Effector memory CD4-positive, alpha-beta T cell (primary cell): ENCODE measurements at regions not wholly inside any gene's neighbourhood (a gene's known extent, or its start where the extent isn't known, plus 50 kb on each side); places are given as distances from the start of the nearest gene placed in this dataset.

Experiments used
- DNase-seq, 3 donors: peaks; one replicate each; pipeline ENCODE4 v3.0.0-alpha.2; 2020
- H3K27ac ChIP-seq: 2 replicates; pipeline ENCODE4 v1.7.0; 2013; ENCODE audit warnings: mild to moderate bottlenecking, low read length, moderate library complexity; ENCODE audit not compliant: insufficient read depth, poor library complexity, severe bottlenecking
- H3K27me3 ChIP-seq: replicated peaks from 2 replicates; pipeline ENCODE4 v1.7.0; 2013; ENCODE audit warnings: mild to moderate bottlenecking, low read length; ENCODE audit not compliant: insufficient read depth, control insufficient read depth, poor library complexity, severe bottlenecking
- H3K36me3 ChIP-seq: 2 replicates; pipeline ENCODE4 v1.7.0; 2013; ENCODE audit warnings: mild to moderate bottlenecking, low read length, moderate library complexity; ENCODE audit not compliant: control insufficient read depth, insufficient read depth
- H3K4me1 ChIP-seq: 2 replicates; pipeline ENCODE4 v1.7.0; 2013; ENCODE audit warnings: low read length, mild to moderate bottlenecking; ENCODE audit not compliant: control insufficient read depth, insufficient read depth, poor library complexity, severe bottlenecking
- H3K4me3 ChIP-seq: 2 replicates; pipeline ENCODE4 v1.7.0; 2013; ENCODE audit warnings: low read length, low read depth, mild to moderate bottlenecking; ENCODE audit not compliant: insufficient read depth, poor library complexity, severe bottlenecking
- H3K9me3 ChIP-seq: 2 replicates; pipeline ENCODE4 v1.7.0; 2013; ENCODE audit warnings: mild to moderate bottlenecking, low read length, moderate library complexity; ENCODE audit not compliant: control insufficient read depth

DNA sequence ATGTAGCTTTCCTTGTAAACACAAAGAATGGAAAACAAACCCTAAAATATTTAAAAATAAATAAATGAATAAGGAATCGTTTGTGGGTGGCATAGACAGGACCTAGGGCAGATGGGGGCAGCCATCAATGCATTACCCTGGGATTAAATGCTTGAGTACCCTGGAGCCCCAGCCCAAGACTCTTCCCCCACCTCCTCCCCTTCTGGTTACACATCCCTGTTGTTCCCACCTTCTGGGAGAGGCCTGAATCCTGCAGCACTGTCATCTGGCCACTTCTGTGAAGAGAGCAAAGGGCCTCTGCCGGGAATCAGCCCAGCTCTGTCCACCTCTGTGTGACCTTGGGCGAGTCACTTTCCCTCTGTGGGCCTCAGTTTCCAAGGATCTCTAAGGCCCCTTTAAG is 61.6 kb upstream of the COL13A1 start:
- no peaks in the 10 kb centered on the region for H3K27me3 ChIP-seq
- no peaks in the 10 kb centered on the region for H3K4me1 ChIP-seq
- DNase-seq, result no peak
- H3K36me3 ChIP-seq, result no peaks in the 10 kb centered on the region
- no peak overlapping the region for H3K27ac ChIP-seq
- H3K9me3 ChIP-seq, result no peaks in the 10 kb centered on the region
- no peak overlapping the region for H3K4me3 ChIP-seq

DNA sequence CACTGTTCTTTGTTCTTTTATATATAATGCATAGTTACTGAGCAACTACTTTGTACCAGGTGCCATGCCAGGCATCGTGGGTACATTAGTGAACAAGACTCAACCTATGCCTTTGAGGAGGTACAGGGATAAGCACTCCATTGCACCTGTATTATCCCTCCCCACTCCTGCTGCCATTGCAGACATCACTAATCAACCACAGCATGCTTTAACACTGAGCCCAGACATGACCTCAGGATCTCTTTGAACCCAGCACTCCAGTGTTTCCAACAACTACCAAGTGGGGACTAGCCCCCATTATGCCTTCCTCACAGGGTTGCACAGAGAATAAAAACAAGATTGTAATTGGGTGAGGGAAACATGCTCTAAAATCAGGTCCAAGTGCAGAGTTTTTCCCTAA is 60.5 kb upstream of the COL13A1 start:
- Histone ChIP-seq H3K4me3 (no peak overlapping the region), H3K36me3 (no peaks in the 10 kb centered on the region), H3K4me1 (no peaks in the 10 kb centered on the region), H3K27ac (no peak overlapping the region), H3K27me3 (no peaks in the 10 kb centered on the region), H3K9me3 (no peaks in the 10 kb centered on the region)
- DNase-seq, result no peak

- Histone ChIP-seq H3K4me3 (no peak overlapping the region), H3K36me3 (no peaks in the 10 kb centered on the region), H3K9me3 (no peaks in the 10 kb centered on the region), H3K27me3 (no peaks in the 10 kb centered on the region), H3K4me1 (no peaks in the 10 kb centered on the region), H3K27ac (no peak overlapping the region)
- no peak for DNase-seq
Observed at GRCh38 chr10:69741671-69742355, 59.9 kb upstream of the COL13A1 start.

- no peak overlapping the region for H3K27ac ChIP-seq
Observed at GRCh38 chr10:69742356-69742695, 59.4 kb upstream of the COL13A1 start.

DNA sequence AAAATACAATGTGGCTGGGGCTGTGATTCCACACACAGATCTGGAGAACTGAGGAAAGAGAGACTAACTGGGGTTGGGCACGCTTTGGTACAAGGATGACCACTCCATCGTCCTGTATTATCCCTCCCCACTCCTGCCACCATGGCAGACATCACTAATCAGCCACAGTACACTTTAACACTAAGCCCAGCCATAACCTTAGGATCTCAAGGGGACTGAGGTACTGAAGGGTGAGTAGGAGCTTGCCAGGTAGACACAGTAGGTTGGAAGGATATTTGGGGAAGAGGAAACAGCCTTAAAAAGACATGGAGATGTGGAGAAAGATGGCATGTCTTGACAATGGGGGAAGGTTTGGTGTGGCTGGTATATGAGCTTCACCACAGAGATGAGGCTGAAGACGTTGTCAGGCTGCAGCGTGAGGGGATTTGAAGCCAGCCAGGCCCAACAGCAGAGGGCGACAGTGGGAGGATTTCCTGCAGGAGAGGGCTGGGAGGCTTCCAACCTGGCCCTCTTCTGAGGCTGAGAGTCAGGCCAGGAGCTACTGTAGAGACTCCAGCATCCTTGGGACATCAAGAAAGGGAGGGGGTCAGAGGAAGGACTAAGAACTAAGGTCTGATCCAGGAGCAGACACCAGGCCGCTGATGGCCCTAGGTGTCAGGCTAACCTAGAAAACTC is 58.6 kb upstream of the COL13A1 start:
- Histone ChIP-seq H3K27ac (no peak overlapping the region), H3K27me3 (no peaks in the 10 kb centered on the region), H3K4me3 (no peak overlapping the region), H3K9me3 (no peaks in the 10 kb centered on the region), H3K4me1 (no peaks in the 10 kb centered on the region), H3K36me3 (no peaks in the 10 kb centered on the region)
- DNase-seq, result no peak

More at GRCh38 chr10:69742356-69742695, 59.4 kb upstream of the COL13A1 start:
- Histone ChIP-seq H3K9me3 (no peaks in the 10 kb centered on the region), H3K27me3 (no peaks in the 10 kb centered on the region), H3K4me1 (no peaks in the 10 kb centered on the region), H3K36me3 (no peaks in the 10 kb centered on the region), H3K4me3 (no peak overlapping the region)
- DNase-seq, result no peak

GRCh38 chr10:69744971-69745370 is 56.7 kb upstream of the COL13A1 start:
- Histone ChIP-seq H3K9me3 (no peaks in the 10 kb centered on the region), H3K36me3 (no peaks in the 10 kb centered on the region), H3K27me3 (no peaks in the 10 kb centered on the region), H3K4me1 (no peaks in the 10 kb centered on the region), H3K4me3 (no peak overlapping the region), H3K27ac (no peak overlapping the region)
- no peak for DNase-seq

- Histone ChIP-seq H3K36me3 (no peaks in the 10 kb centered on the region), H3K4me1 (no peaks in the 10 kb centered on the region), H3K27ac (no peak overlapping the region), H3K4me3 (no peak overlapping the region), H3K9me3 (no peaks in the 10 kb centered on the region), H3K27me3 (no peaks in the 10 kb centered on the region)
- no peak for DNase-seq
Observed at GRCh38 chr10:69745698-69746097, 56.0 kb upstream of the COL13A1 start.

DNA sequence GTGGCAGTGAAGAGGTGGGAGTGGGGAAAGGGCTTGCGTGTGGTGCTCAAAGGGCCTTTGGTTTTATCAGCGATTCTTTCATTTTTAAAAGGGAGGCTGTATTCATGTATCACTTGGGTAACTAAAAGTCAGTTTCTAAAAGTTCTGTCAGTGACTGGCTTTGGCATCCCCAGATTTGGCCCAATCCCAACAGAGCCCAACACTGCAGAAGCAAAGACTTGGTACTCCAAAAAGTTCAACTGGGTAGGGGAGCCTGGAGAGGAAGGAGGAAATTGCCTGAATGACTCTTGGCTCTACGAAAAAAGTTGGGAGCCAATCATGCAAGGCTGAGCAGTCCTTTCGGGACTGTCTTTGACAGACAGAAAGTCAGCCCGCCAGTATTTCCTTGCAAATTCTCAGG is 54.5 kb upstream of the COL13A1 start:
- H3K4me3 ChIP-seq, result no peak overlapping the region
- DNase-seq, result no peak
- no peaks in the 10 kb centered on the region for H3K36me3 ChIP-seq
- no peaks in the 10 kb centered on the region for H3K9me3 ChIP-seq
- H3K27me3 ChIP-seq, result no peaks in the 10 kb centered on the region
- no peaks in the 10 kb centered on the region for H3K4me1 ChIP-seq
- no peak overlapping the region for H3K27ac ChIP-seq

DNA sequence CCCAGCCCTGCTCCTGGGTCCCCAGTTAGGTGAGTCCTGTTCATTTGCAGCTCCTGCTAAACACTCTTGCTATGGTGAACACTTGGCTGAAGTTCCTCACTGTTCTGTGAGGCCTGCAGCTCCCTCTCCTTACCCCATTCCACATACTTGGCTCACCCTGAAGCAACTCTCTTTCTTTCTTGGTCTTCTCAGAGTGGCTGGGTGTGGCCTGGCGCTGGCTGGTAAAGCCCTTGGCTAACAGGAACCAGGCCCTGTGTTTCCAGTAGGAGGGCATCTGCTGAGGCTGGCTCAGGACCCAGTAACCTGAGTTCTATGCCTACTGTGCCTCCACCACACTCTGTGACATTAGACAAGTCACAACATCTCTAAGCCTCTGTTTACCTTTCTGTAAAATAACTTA is 53.1 kb upstream of the COL13A1 start:
- Histone ChIP-seq H3K27me3 (no peaks in the 10 kb centered on the region), H3K9me3 (no peaks in the 10 kb centered on the region), H3K4me1 (no peaks in the 10 kb centered on the region), H3K4me3 (no peak overlapping the region), H3K36me3 (no peaks in the 10 kb centered on the region), H3K27ac (no peak overlapping the region)
- no peak for DNase-seq

DNA sequence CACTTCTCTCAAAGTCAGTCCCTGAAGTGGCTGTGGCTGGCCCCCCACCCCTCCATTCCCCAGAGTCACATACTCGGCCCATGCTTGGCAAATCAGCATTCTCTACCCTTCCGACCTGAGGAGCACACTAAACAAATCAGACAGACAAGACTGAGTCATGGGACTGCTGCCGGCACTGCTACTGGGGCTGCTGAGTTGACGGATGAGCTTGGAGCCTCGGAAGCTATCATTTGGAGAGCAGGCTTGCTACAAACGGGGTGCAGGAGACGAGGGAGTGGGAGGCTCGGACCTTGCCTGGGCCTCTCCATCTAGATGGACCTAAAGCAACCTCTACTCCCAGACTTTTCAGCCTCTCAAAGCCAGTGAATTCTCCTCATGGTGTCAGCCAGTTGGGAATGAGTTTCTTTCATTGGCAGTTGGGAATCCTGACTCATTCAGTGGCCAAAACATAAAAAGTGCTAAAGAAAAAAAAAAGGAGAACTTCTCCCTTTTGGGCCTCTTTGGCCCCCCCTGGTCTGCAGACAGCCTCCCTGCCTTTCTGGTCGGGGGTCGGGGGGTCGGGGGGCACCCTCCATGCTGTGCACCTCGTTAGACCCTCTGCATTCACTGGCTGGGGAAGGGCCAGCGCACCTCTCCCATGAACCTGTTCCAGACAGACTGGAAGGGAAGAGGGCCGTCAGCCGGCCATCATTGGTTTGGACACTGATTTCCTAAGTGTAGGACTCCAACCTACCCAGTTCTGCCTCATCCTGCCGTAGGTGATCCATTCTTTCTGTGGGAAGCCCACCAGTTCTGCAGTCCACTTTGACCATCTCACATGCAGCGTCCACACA is 52.3 kb upstream of the COL13A1 start:
- DNase-seq, result no peak
- Histone ChIP-seq H3K27ac (no peak overlapping the region), H3K36me3 (no peaks in the 10 kb centered on the region), H3K9me3 (no peaks in the 10 kb centered on the region), H3K27me3 (no peaks in the 10 kb centered on the region), H3K4me1 (no peaks in the 10 kb centered on the region), H3K4me3 (no peak overlapping the region)
